Endothelial cell of umbilical vein (primary cell): ENCODE measurements at regions not wholly inside any gene's neighbourhood (a gene's known extent, or its start where the extent isn't known, plus 50 kb on each side); places are given as distances from the start of the nearest gene placed in this dataset.

ENCODE experiments used
- BruUV-seq: library from RNA; stranded (reverse); fragments of 400-500 nt; replicated peaks from 2 replicates; lab custom pipeline; 2021; lab: Mats Ljungman, UMichigan
- CTCF ChIA-PET: fragments of 300-600, 350-600 bp; sonication (Branson Sonifier 250); formaldehyde crosslinking; loops from one replicate; lab custom pipeline; 2021; ENCODE audit warnings: antibody characterized with exemption, inconsistent platforms; lab: Charles Lee
- POLR2A ChIA-PET: fragments of 300-600, 350-600 bp; sonication (Branson Sonifier 250); formaldehyde crosslinking; loops from one replicate; lab custom pipeline; 2021; ENCODE audit warnings: antibody characterized with exemption, inconsistent platforms; lab: Charles Lee
- DNase-seq: peaks from one replicate; pipeline ENCODE4 v3.0.0-alpha.2; 2011; ENCODE audit warnings: low read depth, low spot score
- FAIRE-seq: peaks from 2 replicates; lab custom pipeline; 2011; peaks lifted over from hg19 to GRCh38; lab: Jason Lieb, UNC
- H2AFZ ChIP-seq: 2 replicates; pipeline ENCODE4 v1.6.0; 2012; ENCODE audit warnings: low read depth, low read length, control low read depth, inconsistent platforms
- H3K27ac ChIP-seq: 2 replicates; pipeline ENCODE4 v1.5.1; 2011; ENCODE audit warnings: low read depth, mild to moderate bottlenecking, control low read depth, low read length, moderate library complexity; ENCODE audit not compliant: insufficient read depth
- H3K27me3 ChIP-seq, 2 experiments: 2 replicates each; pipeline versions ENCODE4 v1.6.0 to v1.6.1; 2011; ENCODE audit warnings: low read length in 2 of 2, mixed read lengths in 1 of 2; ENCODE audit not compliant: control insufficient read depth in 2 of 2, insufficient read depth in 2 of 2
- H3K36me3 ChIP-seq, 2 experiments: 2 replicates in 1 of 2; 3 replicates in 1 of 2; pipeline ENCODE4 v1.5.1; 2011; ENCODE audit warnings: low read length in 2 of 2, mild to moderate bottlenecking in 1 of 2, moderate library complexity in 1 of 2; ENCODE audit not compliant: control insufficient read depth in 2 of 2, insufficient read depth in 2 of 2; ENCODE audit errors: extremely low read depth in 1 of 2
- H3K4me1 ChIP-seq: 3 replicates; pipeline ENCODE4 v1.5.1; 2011; ENCODE audit warnings: mild to moderate bottlenecking, low read length; ENCODE audit not compliant: control insufficient read depth, insufficient read depth; ENCODE audit errors: extremely low read depth
- H3K4me2 ChIP-seq: 2 replicates; pipeline ENCODE4 v1.6.1; 2011; ENCODE audit warnings: low read length, control low read depth, mixed read lengths; ENCODE audit not compliant: insufficient read depth
- H3K4me3 ChIP-seq, 3 experiments: fragments of 200-600 bp in 1 of 3; sonication (generic), shearing (Covaris generic) in 1 of 3; replicated peaks in 1 of 3; 2 replicates each; pipeline ENCODE4 v1.5.1; 2011 to 2016; ENCODE audit warnings: control low read depth in 3 of 3, low read length in 3 of 3, mild to moderate bottlenecking in 2 of 3, inconsistent platforms in 1 of 3, low read depth in 1 of 3, moderate library complexity in 1 of 3; ENCODE audit not compliant: insufficient read depth in 1 of 3
- H3K79me2 ChIP-seq: 2 replicates; pipeline ENCODE4 v1.6.0; 2012; ENCODE audit warnings: low read length, inconsistent platforms; ENCODE audit not compliant: control insufficient read depth, insufficient read depth
- H3K9ac ChIP-seq: replicated peaks from 2 replicates; pipeline ENCODE3; 2011; ENCODE audit warnings: low read length, control low read depth; ENCODE audit not compliant: insufficient read depth; ENCODE audit errors: extremely low read depth
- H3K9me1 ChIP-seq: replicated peaks from 3 replicates; pipeline ENCODE4 v1.6.0; 2011; ENCODE audit warnings: mild to moderate bottlenecking, low read length; ENCODE audit not compliant: control insufficient read depth, insufficient read depth; ENCODE audit errors: extremely low read depth
- H3K9me3 ChIP-seq: replicated peaks from 2 replicates; pipeline ENCODE4 v1.5.1; 2012; ENCODE audit warnings: low read length, inconsistent platforms; ENCODE audit not compliant: control insufficient read depth, insufficient read depth
- H4K20me1 ChIP-seq: replicated peaks from 2 replicates; pipeline ENCODE3; 2011; ENCODE audit warnings: mild to moderate bottlenecking, low read length; ENCODE audit not compliant: control insufficient read depth, insufficient read depth; ENCODE audit errors: extremely low read depth
- CTCF ChIP-seq, 2 donors: IDR thresholded peaks; 1 replicate in 1 of 2; 2 replicates in 1 of 2; pipeline ENCODE4 v1.5.1; 2011; ENCODE audit warnings: low read length in 2 of 2, mild to moderate bottlenecking in 2 of 2, moderate library complexity in 2 of 2, control low read depth in 1 of 2, inconsistent platforms in 1 of 2, low read depth in 1 of 2; ENCODE audit not compliant: insufficient read depth in 1 of 2; ENCODE audit errors: extremely low read depth in 1 of 2
- EZH2 ChIP-seq: IDR thresholded peaks from 2 replicates; pipeline ENCODE4 v1.6.1; 2012; ENCODE audit warnings: borderline replicate concordance, low read depth, mild to moderate bottlenecking, moderate library complexity, low read length, inconsistent platforms; ENCODE audit not compliant: severe bottlenecking
- FOS ChIP-seq: IDR thresholded peaks from 2 replicates; pipeline ENCODE4 v1.6.1; 2011; ENCODE audit warnings: mild to moderate bottlenecking, low read length, moderate library complexity, borderline replicate concordance; ENCODE audit not compliant: insufficient read depth
- GATA2 ChIP-seq: IDR thresholded peaks from 2 replicates; pipeline ENCODE4 v1.7.0; 2011; ENCODE audit warnings: low read depth, mild to moderate bottlenecking, moderate library complexity, mixed read lengths, low read length; ENCODE audit not compliant: insufficient read length, insufficient read depth
- JUN ChIP-seq: IDR thresholded peaks from 2 replicates; pipeline ENCODE4 v1.6.1; 2011; ENCODE audit warnings: borderline replicate concordance, low read depth; ENCODE audit not compliant: insufficient read length, insufficient read depth
- MAX ChIP-seq: IDR thresholded peaks from 2 replicates; pipeline ENCODE4 v1.6.1; 2011; ENCODE audit not compliant: insufficient read depth, insufficient read length
- MYC ChIP-seq: IDR thresholded peaks from one replicate; pipeline ENCODE4 v1.6.1; 2011; ENCODE audit warnings: mild to moderate bottlenecking, low read depth, low read length
- POLR2A ChIP-seq: IDR thresholded peaks from 2 replicates; pipeline ENCODE4 v1.6.1; 2012; ENCODE audit warnings: low read depth, mild to moderate bottlenecking, control low read depth, low read length
- POLR2AphosphoS5 ChIP-seq: IDR thresholded peaks from 2 replicates; pipeline ENCODE4 v1.6.1; 2012; ENCODE audit warnings: low read depth, mild to moderate bottlenecking, control low read depth, low read length, moderate library complexity; ENCODE audit not compliant: insufficient read depth
- dilution Hi-C: fragments of 300-500 bp; cut with MboI; formaldehyde crosslinking; loops from one replicate; pipeline ENCODE4 v1.15.0; 2019; ENCODE audit warnings: low sequenced_read_pairs; ENCODE audit not compliant: extremely low pct_ligation_motif_present
- intact Hi-C: fragments of 100-400 bp; cut with micrococcal nuclease; formaldehyde crosslinking; loops from one replicate; pipeline ENCODE4 v1.10.0; 2022

- Histone ChIP-seq H3K79me2 (no peaks in the 10 kb centered on the region), H3K9ac (no peak overlapping the region), H4K20me1 (no peaks in the 10 kb centered on the region), H2AFZ (no peak overlapping the region), H3K9me3 (no peaks in the 10 kb centered on the region), H3K36me3 (no peaks in the 10 kb centered on the region), H3K9me1 (no peaks in the 10 kb centered on the region), H3K27me3 (no peaks in the 10 kb centered on the region), H3K4me1 (no peaks in the 10 kb centered on the region), H3K4me2 (no peak overlapping the region), H3K4me3 (no peak overlapping the region), H3K27ac (no peak overlapping the region)
- intact Hi-C loops = no loop called here
- no TSS peak for BruUV-seq
- ChIA-PET POLR2A (no interaction called here), CTCF (interaction anchor here (1.1 kb wide), 1 partner anchor 14 kb away, joined by 3 read pairs; no protein-coding TSS in a partner anchor)
- DNase-seq = no peak
- dilution Hi-C loops = no loop called here
- no peak for TF ChIP-seq MYC
- no peak for TF ChIP-seq CTCF (IDR thresholded peaks at IDR 0.05; ENCODE audit: extremely low read depth in 1 of 2, insufficient read depth in 1 of 2, low read depth in 1 of 2, low read length in 2 of 2)
- no peak for TF ChIP-seq POLR2A
- TF ChIP-seq MAX = no peak
- TF ChIP-seq POLR2AphosphoS5 = no peak
- no peak for TF ChIP-seq GATA2
- TF ChIP-seq FOS = no peak
- TF ChIP-seq EZH2 = no peak
- TF ChIP-seq JUN = no peak
- FAIRE-seq = no peak
Observed at GRCh38 chr7:41431671-41432070, 271.2 kb downstream of the INHBA start.
